ENCODE measurements at regions not wholly inside any gene's neighbourhood (a gene's known extent, or its start where the extent isn't known, plus 50 kb on each side); places are given as distances from the start of the nearest gene placed in this dataset.

DNA sequence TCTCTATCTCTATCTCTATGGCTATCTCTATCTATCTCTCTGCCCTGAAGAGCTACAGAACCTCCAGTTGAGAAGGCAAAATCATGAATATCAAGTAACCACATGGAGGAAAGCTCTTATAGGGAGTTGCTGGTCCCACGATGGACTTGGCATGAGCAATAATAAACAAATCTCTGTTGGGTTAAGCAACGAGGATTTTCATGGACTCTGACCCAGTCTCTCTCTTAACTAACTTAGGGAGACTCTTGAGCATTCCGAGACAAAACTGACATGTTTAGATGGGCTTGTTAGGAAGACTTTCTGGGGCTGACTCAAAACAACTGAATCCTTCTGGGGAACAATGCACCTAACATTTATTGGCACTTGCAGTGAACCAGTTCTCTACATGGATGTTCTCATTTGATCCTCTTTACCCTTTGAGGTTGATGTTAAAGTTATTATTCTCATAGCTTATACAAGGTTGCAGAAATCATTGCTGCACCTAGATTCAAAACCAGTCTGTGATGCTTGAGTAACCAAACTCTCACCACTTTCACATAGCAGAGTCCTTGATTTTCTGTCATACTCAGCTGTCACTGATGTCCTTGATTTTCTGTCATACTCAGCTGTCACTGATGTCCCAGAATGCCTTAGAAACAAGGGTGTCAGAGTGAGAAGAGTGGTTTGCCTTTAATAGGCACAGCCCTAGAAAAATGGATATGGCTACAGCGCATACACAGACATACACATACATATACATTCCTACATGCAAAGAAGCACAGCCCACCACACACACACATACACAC lies 354.6 kb upstream of the MAF start:
- ATAC-seq (no peak), DNase-seq (no peak)
- Histone ChIP-seq H3K36me3 (no peaks in the 10 kb centered on the region), H3K27me3 (no peaks in the 10 kb centered on the region), H3K4me3 (no peak overlapping the region), H3K4me1 (no peaks in the 10 kb centered on the region), H3K27ac (no peak overlapping the region), H3K9me3 (no peaks in the 10 kb centered on the region)
- intact Hi-C loops (cut with DNase I), result no loop called here
- TF ChIP-seq, protein P1, sequence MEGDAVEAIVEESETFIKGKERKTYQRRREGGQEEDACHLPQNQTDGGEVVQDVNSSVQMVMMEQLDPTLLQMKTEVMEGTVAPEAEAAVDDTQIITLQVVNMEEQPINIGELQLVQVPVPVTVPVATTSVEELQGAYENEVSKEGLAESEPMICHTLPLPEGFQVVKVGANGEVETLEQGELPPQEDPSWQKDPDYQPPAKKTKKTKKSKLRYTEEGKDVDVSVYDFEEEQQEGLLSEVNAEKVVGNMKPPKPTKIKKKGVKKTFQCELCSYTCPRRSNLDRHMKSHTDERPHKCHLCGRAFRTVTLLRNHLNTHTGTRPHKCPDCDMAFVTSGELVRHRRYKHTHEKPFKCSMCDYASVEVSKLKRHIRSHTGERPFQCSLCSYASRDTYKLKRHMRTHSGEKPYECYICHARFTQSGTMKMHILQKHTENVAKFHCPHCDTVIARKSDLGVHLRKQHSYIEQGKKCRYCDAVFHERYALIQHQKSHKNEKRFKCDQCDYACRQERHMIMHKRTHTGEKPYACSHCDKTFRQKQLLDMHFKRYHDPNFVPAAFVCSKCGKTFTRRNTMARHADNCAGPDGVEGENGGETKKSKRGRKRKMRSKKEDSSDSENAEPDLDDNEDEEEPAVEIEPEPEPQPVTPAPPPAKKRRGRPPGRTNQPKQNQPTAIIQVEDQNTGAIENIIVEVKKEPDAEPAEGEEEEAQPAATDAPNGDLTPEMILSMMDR (IDR thresholded peaks at IDR 0.05), result no peak

DNA sequence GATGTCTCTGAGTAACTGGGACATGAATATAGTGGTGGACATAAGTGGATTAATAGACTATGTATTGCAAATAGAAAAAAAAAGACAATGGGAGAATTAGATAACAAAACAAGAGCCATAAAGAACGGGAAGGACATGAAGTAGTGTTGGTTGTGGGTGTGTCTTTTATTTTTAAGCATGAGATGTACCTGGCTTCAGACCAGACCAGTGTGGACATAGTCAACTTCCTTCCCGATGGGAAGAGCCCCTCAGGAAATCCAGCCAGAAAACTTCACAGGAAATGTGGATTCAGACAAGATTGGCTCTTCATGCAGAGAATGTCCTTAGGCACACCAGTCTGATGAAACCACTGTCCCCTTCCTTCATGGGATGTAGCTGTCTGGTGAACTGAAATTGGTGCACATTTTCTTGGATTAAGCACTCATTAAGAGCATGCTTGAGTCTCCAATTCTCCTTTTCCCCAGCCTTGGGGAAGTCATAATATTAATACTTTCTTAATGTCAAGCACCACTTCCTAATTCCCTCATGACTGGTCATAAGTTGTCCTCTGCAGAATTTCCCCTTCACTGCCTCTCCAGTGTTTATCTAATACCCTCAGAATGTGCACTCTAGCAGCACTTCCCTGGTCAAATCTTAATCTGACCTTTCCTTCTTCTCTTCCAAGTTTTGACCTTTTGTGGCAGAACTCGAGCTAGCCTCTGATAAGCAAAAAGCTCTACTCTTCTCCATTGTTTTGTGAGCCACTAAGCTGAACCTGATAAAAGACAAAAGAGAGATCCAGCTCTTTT lies 350.6 kb upstream of the MAF start:
- Histone ChIP-seq H3K4me3 (no peak overlapping the region), H3K27ac (no peak overlapping the region), H3K36me3 (no peaks in the 10 kb centered on the region), H3K4me1 (no peaks in the 10 kb centered on the region), H3K27me3 (no peaks in the 10 kb centered on the region), H3K9me3 (no peaks in the 10 kb centered on the region)
- ATAC-seq (peak; percentile 25), DNase-seq (no peak)
- intact Hi-C loops (cut with DNase I), result no loop called here
- TF ChIP-seq, protein P1 (IDR thresholded peaks at IDR 0.05), result no peak

GRCh38 chr16:79949417-79949816 lies 348.9 kb upstream of the MAF start:
- Histone ChIP-seq H3K4me1 (no peaks in the 10 kb centered on the region), H3K4me3 (no peak overlapping the region), H3K27me3 (no peaks in the 10 kb centered on the region), H3K27ac (no peak overlapping the region), H3K9me3 (no peaks in the 10 kb centered on the region), H3K36me3 (no peaks in the 10 kb centered on the region)
- no peak for ATAC-seq
- DNase-seq, result no peak
- intact Hi-C loops (cut with DNase I), result no loop called here
- TF ChIP-seq, protein P1 (IDR thresholded peaks at IDR 0.05), result no peak

- Histone ChIP-seq H3K4me1 (no peaks in the 10 kb centered on the region), H3K27ac (no peak overlapping the region), H3K36me3 (no peaks in the 10 kb centered on the region), H3K4me3 (no peak overlapping the region), H3K27me3 (no peaks in the 10 kb centered on the region), H3K9me3 (no peaks in the 10 kb centered on the region)
- DNase-seq, result no peak
- TF ChIP-seq, protein P1 (IDR thresholded peaks at IDR 0.05), result no peak
- ATAC-seq, result no peak
- intact Hi-C loops (cut with DNase I), result no loop called here
Measured at GRCh38 chr16:79947771-79948170, 347.2 kb upstream of the MAF start.

DNA sequence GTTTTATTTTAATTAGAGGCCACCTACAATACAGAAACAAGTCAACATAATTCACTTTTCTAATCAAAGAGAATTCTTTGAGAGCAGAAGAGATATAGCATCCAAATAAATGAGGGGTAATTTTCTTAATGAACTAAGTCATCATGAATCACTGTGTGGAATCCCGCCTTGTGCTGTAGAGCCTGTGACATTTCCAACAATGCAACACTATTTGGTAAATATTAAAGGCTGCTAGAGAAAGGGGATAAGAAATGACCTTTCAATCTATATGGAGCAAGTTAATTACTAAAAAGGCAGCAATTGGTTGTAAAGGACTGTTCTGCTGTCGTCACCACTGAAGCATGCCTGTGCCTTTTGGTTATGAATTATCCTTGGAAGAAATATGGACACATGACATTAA lies 345.7 kb upstream of the MAF start:
- Histone ChIP-seq H3K4me1 (no peaks in the 10 kb centered on the region), H3K27ac (no peak overlapping the region), H3K36me3 (no peaks in the 10 kb centered on the region), H3K9me3 (no peaks in the 10 kb centered on the region), H3K4me3 (no peak overlapping the region), H3K27me3 (no peaks in the 10 kb centered on the region)
- intact Hi-C loops (cut with DNase I), result no loop called here
- no peak for ATAC-seq
- DNase-seq, result no peak
- TF ChIP-seq, protein P1 (IDR thresholded peaks at IDR 0.05), result no peak

All from upper lobe of right lung (tissue), 1 donor.